ENCODE measurements at regions not wholly inside any gene's neighbourhood (a gene's known extent, or its start where the extent isn't known, plus 50 kb on each side); places are given as distances from the start of the nearest gene placed in this dataset.
"Not testable (repeated sequence)": the region's sequence is repeated elsewhere in the genome, so short reads cannot be mapped to it uniquely, and the experiment has no call there.

DNA sequence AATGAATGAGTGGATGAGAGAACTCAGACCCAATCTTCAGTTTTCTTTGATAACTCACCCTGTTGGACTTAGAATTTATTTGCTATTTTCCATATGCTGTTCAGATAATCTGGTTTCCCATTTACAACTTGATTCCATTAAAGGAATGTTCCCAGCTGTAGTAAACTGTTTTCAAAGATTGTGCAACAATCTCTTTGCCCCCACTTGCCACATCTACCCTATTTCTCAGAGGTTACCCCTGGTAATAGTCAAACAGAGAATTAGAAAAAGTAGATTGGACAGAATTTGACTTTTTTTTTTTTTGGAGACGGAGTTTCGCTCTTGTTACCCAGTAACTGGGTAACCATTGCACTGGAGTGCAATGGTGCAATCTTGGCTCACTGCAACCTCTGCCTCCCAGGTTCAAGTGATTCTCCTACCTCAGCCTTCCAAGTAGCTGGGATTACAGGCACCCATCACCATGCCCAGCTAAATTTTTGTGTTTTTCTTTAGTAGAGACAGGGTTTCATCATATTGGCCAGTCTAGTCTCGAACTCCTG lies 93.4 kb upstream of the SIX2 start:
- DNase-seq: no peak
- Histone ChIP-seq H3K27me3 (ENCODE audit: insufficient read depth, low read depth, severe bottlenecking) (no peaks in the 10 kb centered on the region), H3K4me3 (ENCODE audit: low read depth, low read length) (no peak overlapping the region), H3K27ac (no peak overlapping the region), H3K36me3 (no peaks in the 10 kb centered on the region), H3K9me3 (ENCODE audit: severe bottlenecking) (no peaks in the 10 kb centered on the region)
- TF ChIP-seq, protein P1, sequence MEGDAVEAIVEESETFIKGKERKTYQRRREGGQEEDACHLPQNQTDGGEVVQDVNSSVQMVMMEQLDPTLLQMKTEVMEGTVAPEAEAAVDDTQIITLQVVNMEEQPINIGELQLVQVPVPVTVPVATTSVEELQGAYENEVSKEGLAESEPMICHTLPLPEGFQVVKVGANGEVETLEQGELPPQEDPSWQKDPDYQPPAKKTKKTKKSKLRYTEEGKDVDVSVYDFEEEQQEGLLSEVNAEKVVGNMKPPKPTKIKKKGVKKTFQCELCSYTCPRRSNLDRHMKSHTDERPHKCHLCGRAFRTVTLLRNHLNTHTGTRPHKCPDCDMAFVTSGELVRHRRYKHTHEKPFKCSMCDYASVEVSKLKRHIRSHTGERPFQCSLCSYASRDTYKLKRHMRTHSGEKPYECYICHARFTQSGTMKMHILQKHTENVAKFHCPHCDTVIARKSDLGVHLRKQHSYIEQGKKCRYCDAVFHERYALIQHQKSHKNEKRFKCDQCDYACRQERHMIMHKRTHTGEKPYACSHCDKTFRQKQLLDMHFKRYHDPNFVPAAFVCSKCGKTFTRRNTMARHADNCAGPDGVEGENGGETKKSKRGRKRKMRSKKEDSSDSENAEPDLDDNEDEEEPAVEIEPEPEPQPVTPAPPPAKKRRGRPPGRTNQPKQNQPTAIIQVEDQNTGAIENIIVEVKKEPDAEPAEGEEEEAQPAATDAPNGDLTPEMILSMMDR (IDR thresholded peaks at IDR 0.05; ENCODE audit: low read depth, low read length): no peak

DNA sequence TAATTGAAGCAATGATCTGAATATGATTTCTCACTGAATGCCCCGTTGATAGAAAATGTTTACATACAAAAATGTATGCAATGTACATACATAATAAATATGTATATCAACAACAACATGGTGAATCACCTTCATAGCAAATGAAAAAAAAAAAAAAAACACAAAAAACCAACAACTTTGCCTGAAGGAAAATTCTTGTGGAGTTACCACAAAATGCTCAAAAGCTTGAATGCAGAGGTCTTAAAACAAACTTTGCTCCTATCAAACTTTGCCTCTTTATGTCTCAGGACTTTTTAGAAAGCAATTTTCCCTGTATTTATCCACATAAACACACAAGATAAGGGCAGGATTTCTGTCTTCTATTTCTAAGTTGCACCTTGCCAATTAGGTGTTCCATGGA lies 92.9 kb upstream of the SIX2 start:
- Histone ChIP-seq H3K27me3 (ENCODE audit: insufficient read depth, low read depth, severe bottlenecking) (no peaks in the 10 kb centered on the region), H3K36me3 (no peaks in the 10 kb centered on the region), H3K4me3 (ENCODE audit: low read depth, low read length) (no peak overlapping the region), H3K9me3 (ENCODE audit: severe bottlenecking) (no peaks in the 10 kb centered on the region), H3K27ac (no peak overlapping the region)
- no peak for DNase-seq
- TF ChIP-seq, protein P1 (IDR thresholded peaks at IDR 0.05; ENCODE audit: low read depth, low read length): no peak

DNA sequence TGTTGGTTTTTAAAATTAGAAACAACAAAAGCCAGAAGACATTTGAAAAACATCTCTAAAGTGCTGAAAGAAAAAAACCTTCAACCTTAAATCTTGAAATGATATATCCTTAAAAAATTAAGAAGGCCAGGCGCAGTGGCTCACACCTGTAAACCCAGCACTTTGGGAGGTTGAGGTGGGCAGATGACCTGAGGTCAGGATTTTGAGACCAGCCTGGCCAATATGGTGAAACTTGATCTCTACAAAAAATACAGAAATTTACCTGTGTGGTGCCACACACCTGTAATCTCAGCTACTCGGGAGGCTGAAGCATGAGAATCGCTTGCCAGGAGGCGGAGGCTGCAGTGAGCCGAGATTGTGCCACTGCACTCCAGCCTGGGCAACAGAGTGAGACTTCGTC lies 87.7 kb upstream of the SIX2 start:
- no peaks in the 10 kb centered on the region for H3K9me3 ChIP-seq (ENCODE audit: severe bottlenecking)
- H3K4me3 ChIP-seq (ENCODE audit: low read depth, low read length): no peak overlapping the region
- no peaks in the 10 kb centered on the region for H3K36me3 ChIP-seq
- TF ChIP-seq, protein P1 (IDR thresholded peaks at IDR 0.05; ENCODE audit: low read depth, low read length): no peak
- DNase-seq: no peak
- no peak overlapping the region for H3K27ac ChIP-seq
- no peaks in the 10 kb centered on the region for H3K27me3 ChIP-seq (ENCODE audit: insufficient read depth, low read depth, severe bottlenecking)

DNA sequence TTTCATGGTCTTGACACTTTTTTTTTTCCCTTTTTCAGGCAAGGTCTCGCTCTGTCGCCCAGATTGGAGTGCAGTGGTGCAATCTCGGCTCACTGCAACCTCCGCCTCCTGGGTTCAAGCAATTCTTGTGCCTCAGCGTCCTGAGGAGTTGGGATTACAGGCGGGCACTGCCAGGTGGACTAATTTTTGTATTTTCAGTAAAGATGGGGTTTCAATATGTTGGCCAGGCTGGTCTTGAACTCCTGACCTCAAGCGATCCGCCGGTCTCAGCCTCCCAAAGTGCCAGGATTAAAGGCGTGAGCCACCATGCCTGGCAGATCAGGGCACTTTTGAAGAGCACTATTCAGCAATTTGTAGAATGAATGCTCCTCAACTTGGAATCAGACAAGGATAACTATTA lies 86.8 kb upstream of the SIX2 start:
- H3K27ac ChIP-seq; H3K36me3 ChIP-seq; DNase-seq; H3K4me3 ChIP-seq (ENCODE audit: low read depth, low read length); H3K9me3 ChIP-seq (ENCODE audit: severe bottlenecking); H3K27me3 ChIP-seq (ENCODE audit: insufficient read depth, low read depth, severe bottlenecking): not testable (repeated sequence)

DNA sequence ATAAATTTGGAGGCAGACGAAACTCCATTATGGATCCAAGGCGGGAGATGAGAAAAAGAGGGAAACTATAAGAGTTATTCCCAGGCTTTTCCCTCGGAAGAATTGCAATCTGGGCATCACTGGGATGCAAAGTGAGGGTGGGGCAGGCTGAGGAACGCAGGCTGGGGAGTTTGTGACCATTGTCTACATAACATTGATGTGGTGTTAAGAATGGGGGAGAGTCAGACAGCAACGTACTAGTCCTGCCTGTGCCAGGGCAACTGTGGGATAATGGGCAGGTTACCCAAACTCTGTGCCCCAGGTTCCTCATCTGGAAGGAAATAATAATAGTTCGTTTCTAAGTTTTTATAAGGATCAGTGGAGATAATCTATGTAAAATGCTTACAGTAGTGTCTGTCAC lies 84.4 kb upstream of the SIX2 start:
- Histone ChIP-seq H3K4me3 (ENCODE audit: low read depth, low read length) (no peak overlapping the region), H3K27me3 (ENCODE audit: insufficient read depth, low read depth, severe bottlenecking) (no peaks in the 10 kb centered on the region), H3K9me3 (ENCODE audit: severe bottlenecking) (no peaks in the 10 kb centered on the region), H3K27ac (no peak overlapping the region), H3K36me3 (no peaks in the 10 kb centered on the region)
- TF ChIP-seq, protein P1 (IDR thresholded peaks at IDR 0.05; ENCODE audit: low read depth, low read length): no peak
- no peak for DNase-seq

DNA sequence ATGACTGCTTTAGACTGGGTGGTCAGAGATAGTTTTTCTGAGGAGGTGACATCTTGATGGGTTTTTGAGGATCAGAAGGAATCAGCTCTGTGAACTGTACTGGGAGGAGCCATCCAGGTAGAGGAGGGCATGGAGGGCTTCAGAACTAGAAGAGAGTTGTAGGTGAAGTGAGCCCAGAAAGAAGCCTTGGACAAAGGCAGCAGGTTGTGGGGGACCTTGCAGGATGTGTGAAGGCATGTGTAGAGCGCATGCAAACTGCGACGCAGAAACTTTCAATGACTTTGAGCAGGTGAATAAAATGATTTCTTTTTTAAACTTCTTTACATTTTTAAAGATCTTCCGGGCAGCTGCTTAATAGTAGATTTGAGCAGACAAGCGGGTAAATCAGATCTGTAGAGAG lies 83.9 kb upstream of the SIX2 start:
- H3K27ac ChIP-seq: no peak overlapping the region
- TF ChIP-seq, protein P1 (IDR thresholded peaks at IDR 0.05; ENCODE audit: low read depth, low read length): no peak
- H3K9me3 ChIP-seq (ENCODE audit: severe bottlenecking): no peaks in the 10 kb centered on the region
- H3K4me3 ChIP-seq (ENCODE audit: low read depth, low read length): no peak overlapping the region
- H3K36me3 ChIP-seq: no peaks in the 10 kb centered on the region
- DNase-seq: no peak
- no peaks in the 10 kb centered on the region for H3K27me3 ChIP-seq (ENCODE audit: insufficient read depth, low read depth, severe bottlenecking)

Data from WERI-Rb-1 (cell line).